DMS 273 treated with DMSO at 0.1 percent for 48 hours (cell line): ENCODE measurements at regions not wholly inside any gene's neighbourhood (a gene's known extent, or its start where the extent isn't known, plus 50 kb on each side); places are given as distances from the start of the nearest gene placed in this dataset.
"Not testable (repeated sequence)": the region's sequence is repeated elsewhere in the genome, so short reads cannot be mapped to it uniquely, and the experiment has no call there.

ENCODE experiments used
- DNase-seq: peaks from one replicate; lab custom pipeline; 2025; lab: John Stamatoyannopoulos, UW

DNA sequence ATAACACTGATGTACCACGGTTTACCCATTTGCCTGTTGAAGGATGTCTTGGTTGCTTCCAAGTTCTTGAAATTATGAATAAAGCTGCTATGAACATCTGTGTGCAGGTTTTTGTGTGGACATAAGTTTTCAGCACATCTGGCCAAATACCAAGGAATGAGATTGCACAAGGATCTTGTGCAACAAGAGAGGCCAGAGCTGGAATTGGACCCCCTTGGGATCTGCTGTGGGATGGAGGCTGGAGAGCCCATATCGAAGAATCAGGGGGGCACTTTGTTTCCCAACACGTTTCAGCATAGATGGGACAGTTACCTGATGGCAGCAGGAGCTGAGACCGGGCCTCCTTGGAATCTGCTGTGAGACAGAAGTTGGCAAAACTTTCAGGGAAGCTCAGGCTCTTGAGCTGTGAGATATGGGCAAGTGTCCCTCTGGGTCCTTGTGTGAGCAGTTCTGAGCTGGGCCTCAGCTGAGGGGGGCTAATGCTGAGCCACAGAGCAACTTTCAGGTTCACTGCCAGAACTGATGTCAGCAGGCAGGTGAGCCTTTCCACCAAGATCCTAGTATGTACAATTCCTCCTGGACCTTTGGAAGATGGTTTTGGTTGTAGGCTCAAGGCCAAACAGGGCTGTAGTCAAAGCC lies 115.2 kb upstream of the RAB18 start:
- DNase-seq = no peak

DNA sequence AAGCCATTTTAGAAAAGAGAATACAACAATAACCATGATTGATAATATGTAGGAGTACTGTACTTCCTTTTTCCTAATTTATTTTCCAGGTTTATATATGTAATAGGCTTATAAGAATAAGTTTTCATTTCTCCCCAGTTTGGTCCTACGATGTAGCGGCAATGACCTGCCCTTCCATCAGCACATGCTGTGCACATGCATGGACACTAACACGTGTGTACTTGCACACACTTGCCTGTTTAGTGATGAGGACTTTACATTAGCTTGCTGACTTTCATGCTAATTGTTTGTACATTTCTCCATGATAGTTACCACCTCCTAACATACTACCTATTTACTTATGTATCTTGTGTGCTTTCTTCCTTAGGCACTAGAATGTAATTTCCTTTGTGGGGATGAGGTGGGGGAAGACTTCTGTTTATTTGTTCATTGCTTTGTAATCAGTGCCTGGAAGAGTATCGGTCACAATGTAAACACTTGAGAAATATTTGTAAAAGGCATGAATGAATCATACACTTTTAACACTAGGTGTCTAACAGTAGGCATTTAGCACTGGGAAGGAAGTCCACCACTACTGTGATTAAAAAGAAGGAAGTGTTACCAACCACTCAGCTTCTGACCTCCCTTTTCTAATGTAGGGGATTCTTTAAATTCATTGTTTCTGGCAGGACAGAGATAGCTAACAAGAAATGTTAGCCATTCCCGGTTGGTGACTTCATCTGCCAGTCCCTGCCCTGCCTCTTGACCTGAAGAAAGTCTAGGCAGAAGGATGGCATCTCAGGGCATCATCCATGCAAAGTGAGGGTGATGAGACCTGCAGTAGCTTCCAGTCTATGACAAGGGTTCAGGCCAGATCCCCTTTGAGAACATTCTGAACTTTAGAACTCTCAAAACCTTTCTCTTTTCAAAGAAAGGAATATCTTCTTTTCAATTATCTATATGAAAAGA lies 120.2 kb upstream of the RAB18 start:
- no peak for DNase-seq

DNA sequence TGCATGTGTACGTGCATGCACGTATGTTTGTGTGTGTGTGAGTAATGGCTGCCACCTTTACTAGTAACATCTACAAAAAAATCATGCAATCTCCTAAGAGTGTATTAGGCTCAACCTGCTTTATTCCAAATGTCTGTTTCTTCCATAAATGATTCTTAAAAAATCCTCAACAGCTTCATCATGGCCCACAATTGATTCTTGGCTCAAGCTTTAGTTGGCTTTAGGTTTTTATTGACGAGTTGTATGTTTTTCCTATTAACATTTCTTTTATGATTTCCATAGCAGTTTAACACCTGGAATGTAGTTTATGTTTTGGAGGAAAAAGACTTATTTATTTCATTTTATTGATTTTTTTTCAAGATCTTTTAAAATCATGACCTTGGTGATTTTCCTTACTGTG lies 121.9 kb upstream of the RAB18 start:
- DNase-seq = no peak

DNA sequence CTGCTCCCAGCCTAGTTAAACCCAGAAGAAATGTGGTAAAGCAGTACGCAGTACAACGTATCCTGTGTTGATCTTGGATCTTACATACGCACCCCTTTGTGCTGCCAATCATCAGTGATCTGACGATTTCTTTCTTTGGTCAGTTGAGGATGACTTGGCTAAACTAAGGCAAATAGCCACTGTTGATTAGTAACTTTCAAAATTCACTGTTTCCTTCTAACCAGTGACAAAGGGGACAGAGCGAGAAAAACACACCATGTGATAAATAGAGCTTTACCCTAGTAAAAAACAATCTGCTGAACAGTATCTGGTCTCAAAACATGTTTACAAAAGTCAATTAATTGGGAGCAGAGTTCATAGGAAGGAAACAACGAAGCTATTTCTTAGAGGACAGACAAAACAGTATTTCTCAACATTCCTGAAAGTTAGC lies 123.2 kb upstream of the RAB18 start:
- DNase-seq = no peak

DNA sequence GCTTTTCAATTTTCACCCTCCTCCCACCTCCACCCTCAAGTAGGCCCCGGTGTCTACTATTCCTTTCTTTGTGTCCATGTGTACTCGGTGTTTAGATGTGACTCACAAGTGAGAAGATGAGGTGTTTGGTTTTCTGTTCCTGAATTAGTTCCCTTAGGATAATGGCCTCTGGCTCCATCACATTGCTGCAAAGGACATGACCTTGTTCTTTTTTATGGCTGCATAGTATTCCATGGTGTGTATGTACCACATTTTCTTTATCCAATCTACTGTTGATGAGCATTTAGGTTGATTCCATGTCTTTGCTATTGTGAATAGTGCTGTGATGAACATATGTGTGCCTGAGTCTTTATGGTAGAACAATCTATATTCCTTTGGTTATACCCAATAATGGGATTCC lies 125.1 kb upstream of the RAB18 start:
- not testable (repeated sequence) for DNase-seq

DNA sequence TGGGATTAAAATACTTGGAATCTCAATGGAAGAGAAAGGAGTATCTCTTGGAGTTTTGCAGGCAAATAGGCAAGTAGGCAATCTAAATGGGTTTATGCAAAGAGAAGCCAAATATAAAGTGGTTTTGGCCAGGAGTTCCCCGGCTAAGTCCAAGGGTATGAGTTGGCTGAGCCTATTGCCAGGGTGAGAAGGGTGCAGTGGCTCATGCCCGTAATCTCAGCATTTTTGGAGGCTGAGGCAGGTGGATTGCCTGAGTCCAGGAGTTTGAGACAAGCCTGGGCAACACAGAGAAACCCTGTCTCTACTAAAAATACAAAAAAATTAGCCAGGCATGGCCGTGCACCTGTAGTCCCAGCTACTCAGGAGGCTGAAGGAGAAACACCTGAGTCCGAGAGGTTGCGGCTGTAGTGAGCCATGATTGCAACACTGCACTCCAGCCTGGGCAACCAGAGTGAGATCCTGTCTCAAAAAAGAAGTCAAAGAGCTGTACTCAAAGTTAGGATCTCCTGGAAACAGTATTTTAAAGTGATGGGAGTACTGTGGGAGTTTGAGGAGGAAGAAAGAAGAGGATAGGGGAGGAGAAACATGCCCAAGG lies 130.4 kb upstream of the RAB18 start:
- no peak for DNase-seq

DNA sequence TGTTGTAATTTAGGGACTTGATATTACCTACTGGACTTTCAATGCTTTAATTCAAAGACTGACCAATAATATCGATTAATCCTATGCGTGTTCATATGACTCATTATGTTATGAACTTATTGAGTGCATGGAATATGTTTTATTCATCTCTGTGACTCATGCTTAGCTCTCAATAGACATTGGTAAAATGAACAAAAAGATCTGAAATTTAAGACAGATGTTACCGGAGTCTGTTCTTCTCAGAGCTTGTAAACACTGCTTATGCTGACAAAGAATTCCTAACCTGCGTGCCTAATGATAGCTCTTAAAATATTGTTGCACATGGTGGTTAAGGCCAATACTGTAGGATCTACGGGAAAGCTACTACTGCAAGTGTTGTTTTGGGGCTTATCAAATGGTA lies 131.5 kb upstream of the ACBD5 start:
- no peak for DNase-seq

DNA sequence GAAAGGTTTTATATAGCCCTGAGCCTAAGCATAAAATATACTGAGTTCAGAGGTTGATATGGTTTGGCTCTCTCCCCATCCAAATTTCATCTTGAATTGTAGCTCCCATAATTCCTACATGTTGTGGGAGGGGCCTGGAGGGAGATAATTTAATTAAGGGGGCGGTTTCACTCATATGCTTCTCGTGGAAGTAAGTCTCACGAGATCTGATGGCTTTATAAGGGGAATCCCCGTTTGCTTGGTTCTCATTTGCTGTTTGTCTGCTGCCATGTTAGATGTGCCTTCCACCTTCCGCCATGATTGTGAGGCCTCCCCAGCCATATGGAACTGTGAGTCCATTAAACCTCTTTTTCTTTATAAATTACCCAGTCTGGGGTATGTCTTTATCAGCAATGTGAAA lies 130.8 kb upstream of the ACBD5 start:
- DNase-seq = not testable (repeated sequence)

DNA sequence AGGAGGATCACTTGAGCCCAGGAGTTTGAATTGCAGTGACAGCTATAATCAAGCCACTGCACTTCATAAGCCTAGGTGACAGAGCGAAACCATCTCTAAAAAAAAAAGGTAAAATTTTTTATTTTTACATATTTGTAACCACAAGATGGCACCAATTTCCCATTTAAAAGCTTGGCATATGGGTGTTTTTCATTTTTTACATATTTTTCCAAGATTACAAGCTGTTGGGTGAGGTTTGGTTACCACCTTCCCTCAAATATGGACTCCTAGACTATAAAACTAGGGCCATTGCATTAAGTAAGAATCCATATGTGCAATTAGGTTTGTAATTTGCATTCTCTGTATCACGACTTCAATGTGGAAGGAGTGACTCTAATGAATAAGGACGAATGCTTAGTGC lies 129.3 kb upstream of the ACBD5 start:
- DNase-seq = no peak

DNA sequence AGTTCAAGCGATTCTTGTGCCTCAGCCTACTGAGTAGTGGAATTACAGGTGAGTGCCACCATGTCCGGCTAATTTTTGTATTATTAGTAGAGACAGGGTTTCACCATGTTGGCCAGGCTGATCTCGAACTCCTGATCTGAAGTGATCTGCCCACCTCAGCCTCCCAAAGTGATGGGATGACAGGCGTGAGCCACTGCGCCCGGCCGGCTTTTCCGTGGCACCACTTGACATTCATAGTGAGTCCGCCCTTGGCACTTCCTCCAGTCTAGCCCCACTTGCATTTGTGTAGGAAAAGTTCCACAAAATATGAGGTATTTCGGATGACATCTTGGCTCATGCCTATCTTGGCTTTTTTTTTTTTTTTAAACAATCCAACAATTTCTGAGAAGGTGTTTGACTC lies 128.1 kb upstream of the ACBD5 start:
- DNase-seq = no peak

DNA sequence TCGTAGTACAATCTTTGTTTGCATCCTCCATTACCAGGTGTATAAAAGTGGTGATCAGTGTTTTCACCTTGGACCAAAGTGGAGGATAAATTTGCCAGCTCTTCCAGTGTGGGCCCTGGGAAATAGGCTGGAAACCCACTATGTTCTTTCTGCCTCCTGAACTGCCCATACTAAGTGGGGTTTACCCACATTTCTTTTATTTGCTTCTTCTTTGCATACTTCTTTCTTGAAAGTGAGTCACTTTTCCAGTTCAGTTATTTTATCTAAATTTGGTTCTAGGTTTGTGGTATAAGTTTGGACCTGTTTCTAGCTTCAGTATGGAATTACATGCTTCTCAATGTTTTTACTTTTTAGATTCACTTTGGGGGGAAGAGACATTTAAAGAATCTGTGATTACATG lies 126.2 kb upstream of the ACBD5 start:
- no peak for DNase-seq

DNA sequence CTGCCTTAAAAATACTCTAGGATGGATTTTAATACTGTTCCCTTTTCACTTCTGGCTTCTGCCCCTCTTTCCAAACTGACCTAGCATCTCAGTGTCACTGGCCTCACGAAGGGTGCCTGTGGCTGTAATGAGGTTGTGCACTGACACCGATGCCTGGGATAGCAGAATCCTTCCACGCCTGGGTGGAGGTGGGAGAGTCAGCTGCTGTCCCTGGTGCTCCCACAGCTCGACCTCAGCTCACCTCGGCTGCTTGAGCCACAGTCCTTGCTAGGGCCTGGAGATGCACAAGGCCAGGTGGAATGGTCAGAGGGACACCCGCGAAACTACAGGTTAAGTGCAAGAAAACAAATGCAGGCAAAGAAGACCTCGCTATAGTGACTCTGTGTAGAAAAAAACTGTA lies 123.4 kb upstream of the ACBD5 start:
- DNase-seq = no peak

DNA sequence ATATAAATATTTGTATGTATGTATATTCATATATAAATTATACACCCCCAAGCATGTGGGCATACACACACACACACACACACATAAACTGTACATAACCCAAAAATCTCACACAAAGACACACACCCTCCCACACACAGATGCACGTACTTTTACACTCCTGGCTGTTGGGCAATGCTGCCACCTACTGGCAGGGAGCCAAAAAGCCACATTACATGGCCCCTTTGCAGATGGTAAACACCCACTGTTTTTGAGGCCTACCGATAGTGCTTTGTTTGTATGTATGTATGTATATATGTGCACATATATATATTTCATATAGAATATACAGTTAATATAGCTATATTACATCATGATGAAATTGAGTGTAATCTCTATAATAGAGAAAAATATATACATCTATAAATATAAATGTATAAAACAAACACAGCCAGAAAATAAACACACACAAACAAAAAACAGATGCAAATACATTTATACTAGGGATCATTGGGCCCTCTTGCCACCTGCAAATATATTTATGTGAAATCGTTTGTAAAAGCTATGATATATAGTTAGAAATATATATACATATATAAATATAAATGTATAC lies 120.1 kb upstream of the ACBD5 start:
- DNase-seq = peak; percentile 51

DNA sequence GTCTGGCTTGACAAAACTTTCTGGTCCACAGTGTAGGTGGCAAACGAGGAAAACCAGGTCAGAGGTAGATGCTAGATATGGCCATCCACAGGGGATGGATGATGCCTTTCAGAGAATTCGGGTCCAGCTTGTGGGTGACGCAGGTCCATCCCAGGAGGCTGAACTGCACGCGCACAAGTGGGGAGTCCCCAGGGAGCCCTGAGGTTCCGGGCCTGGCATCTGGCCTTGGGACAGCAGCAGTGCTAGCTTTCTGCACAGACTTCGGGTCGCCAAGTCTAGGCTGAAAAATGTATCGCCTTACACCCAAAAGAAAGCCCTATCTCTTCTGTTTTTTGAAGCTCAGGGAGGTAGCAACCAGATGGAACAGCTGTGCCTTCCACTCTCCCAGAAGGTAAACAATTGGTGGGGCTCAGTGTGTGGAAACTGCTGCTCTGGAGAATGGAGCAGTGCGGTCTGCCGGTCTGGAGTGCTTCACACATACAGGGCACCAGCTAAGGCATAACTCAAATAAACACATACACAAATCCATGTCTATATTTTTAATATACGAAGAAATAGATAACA lies 119.3 kb upstream of the ACBD5 start:
- peak; percentile 81 for DNase-seq

DNA sequence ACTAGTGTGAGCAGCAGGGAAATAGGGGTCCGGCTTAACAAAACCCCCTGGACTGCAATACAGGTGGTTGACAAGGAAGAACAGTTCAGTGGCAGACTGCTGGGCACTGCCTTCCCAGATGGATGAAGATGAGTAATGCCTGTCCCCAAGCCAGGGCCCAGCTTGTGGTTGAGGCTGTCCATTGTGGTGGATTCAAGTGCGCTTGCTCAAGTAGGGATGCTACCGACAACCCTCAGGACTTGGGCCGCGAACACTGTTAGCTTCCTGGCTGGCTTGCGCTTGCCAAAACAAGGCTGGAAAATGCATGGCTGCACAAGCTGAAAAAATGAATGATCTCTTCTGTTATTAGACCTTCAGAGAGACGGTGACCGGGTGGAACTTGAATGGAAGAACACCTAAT lies 116.1 kb upstream of the ACBD5 start:
- DNase-seq = no peak

DNA sequence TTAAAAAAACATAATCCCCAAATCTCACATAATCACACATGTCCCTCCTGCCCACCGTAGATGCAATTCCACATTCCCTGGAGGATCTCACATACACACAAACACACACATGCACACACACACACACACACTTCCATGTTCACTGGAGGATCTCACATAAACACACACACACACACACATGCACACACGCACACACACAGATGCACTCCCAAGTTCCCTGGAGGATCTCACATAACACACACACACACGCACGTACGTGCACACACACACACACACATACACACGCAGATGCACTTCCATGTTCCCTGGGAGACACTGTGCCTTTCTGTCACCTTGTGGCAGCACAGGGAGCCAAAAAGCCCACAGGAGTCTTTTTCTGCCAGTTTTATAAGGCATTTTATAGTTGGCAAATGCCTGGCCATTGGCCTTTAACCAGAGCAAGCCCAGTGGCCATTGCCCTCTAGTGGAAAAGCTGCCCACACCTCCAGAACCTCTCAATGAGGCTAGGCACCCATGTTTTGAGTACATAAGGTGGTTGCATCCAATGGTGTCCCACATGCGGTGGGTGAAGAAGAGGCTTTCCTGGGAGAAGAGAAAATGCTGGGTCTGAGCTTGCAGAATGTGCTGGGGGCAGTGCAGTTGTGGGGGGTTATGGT lies 115.4 kb upstream of the ACBD5 start:
- no peak for DNase-seq

DNA sequence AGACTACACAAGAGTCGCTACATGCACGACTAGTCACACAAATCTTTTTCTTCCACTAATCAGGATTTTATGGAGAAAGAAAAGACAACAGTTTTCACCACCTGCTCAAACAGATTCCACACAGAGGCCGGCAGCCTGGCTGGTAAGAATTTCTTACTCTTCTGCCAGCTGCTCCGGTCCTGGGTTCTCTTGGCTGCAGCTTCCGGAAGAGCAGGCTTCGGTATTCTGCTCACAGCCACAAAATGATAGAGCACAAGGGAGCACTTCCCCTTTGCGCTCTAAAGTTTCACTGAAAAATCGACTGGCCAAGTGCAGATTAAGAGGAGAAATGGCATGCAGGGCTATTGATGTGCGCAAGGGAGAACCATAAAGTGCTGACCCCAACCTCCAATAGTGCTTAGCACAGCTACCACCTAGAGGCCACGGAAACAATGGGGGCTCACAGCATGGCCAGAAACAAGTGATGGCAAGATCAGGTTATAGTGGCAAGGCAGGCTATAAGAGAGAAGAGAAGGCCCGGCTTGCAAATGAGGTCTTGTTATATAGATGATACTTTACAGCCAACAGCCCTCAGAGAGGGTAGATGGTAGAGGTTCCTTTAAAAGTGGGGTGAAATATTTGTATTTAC lies 114.2 kb upstream of the ACBD5 start:
- DNase-seq = peak; percentile 18

DNA sequence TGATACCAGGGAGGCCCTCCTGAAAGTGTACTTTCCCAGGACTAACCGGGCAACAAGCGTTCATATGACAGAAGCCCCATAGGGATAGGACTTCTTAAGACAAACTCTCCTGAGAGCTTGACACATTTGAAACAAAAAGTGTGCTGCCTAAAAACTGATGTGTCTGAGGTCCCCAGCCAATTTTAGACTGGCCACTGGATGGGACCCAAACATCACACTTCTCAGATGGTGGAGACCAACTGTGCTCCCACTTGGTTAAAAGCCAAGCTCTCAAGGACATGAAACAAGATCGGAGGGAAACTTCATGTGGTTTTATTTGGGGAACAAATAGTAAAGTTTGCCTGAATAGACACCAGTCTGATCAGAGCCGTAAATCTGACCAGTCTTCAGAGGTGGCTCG lies 113.5 kb upstream of the ACBD5 start:
- DNase-seq = not testable (repeated sequence)

DNA sequence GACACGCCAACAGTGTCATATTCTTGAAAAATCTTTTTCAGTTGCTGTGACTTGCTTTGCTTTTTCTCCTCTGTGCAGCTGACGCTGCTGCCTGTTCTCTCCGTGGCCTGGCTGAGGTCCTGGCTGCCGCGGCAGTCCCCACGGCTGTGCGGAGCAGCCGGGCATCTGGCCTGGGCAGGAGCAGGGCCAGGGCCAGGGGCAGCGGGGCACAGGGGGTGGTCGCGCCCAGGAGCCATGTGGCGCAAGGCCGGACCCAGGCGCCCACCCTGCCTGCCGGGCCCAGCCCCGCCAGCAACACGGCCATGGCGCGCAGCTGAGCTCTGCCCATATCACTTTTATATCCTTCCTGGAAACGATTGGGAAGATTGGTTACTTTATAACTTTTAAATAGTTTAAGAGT lies 109.4 kb upstream of the ACBD5 start:
- DNase-seq = no peak

DNA sequence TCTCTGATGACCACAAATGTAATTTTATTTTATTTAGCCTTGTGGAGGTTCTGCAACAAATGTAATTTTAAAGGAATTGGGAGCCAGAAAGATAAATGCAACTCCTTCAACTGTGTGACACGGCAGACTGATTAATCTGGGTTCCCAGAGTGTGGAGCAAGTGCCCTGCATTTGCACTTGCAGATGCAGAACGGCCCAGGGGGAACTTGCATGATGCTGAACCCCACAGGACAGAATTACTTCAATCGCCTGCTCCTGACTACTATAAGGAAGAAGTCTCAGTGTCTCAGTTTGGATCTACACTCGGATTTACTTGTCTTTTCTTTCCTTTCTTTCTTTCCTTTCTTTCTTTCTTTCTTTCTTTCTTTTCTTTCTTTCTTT lies 107.2 kb upstream of the ACBD5 start:
- not testable (repeated sequence) for DNase-seq

DNA sequence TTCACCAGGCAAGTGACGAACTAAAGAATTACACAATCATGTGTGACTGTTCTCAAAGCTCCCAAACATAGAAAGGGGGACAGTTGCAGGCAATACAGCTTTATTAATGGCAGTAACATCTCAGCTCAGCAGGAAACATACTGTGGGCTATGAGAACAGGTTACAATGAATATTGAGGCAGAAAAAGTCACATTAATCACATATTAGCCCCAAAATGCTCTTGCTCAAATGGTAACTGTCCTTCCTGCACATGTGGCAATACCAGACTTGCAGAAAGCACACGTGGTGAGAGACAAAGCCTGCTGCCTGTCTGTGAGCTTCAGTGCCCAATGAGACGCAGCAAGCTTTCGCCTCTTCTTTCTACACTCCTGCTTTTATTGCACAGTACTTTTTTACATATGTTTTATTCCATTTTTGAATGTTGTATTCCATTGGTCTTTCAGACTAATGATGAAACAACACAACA lies 104.9 kb upstream of the ACBD5 start:
- no peak for DNase-seq
